ENCODE measurements at regions not wholly inside any gene's neighbourhood (a gene's known extent, or its start where the extent isn't known, plus 50 kb on each side); places are given as distances from the start of the nearest gene placed in this dataset.

- TF ChIP-seq CTCF (IDR thresholded peaks at IDR 0.05; ENCODE audit: borderline replicate concordance, extremely low read depth, low read length, poor library complexity, severe bottlenecking): no peak
- TF ChIP-seq EZH2 (IDR thresholded peaks at IDR 0.05; ENCODE audit: borderline replicate concordance, low read depth, low read length, severe bottlenecking): no peak
These were observed 414.5 kb upstream of the KLHL29 start for GRCh38 chr2:22970284-22970975.

Data from DND-41 (cell line).